ENCODE measurements at regions not wholly inside any gene's neighbourhood (a gene's known extent, or its start where the extent isn't known, plus 50 kb on each side); places are given as distances from the start of the nearest gene placed in this dataset.

- DNase-seq, result no peak
- H3K27ac ChIP-seq, result no peak overlapping the region
- intact Hi-C loops (cut with DNase I; ENCODE audit: low total_unique reads), result no loop called here
- no peaks in the 10 kb centered on the region for H3K27me3 ChIP-seq
- no peaks in the 10 kb centered on the region for H3K4me1 ChIP-seq
- WGBS, 2 donors, result 94 to 95% methylated on average over 12 to 14 of the region's 14 CpGs
- H3K4me3 ChIP-seq, result no peak overlapping the region
- no peak for TF ChIP-seq CTCF (IDR thresholded peaks at IDR 0.05)
- TF ChIP-seq POLR2A (IDR thresholded peaks at IDR 0.05), result no peak
- H3K36me3 ChIP-seq (ENCODE audit: low read depth, missing control alignments), result no peaks in the 10 kb centered on the region
- H3K9me3 ChIP-seq, result no peaks in the 10 kb centered on the region
These were observed 69.5 kb upstream of the HDAC4 start for GRCh38 chr2:239470151-239470900.

- no peaks in the 10 kb centered on the region for H3K27me3 ChIP-seq
- H3K36me3 ChIP-seq (ENCODE audit: low read depth, missing control alignments), result no peaks in the 10 kb centered on the region
- no peaks in the 10 kb centered on the region for H3K4me1 ChIP-seq
- intact Hi-C loops (cut with DNase I; ENCODE audit: low total_unique reads), result no loop called here
- TF ChIP-seq POLR2A (IDR thresholded peaks at IDR 0.05) (no peak), CTCF (IDR thresholded peaks at IDR 0.05) (no peak)
- H3K4me3 ChIP-seq, result no peak overlapping the region
- 90 to 94% methylated on average over 14 to 16 of the region's 16 CpGs for WGBS, 2 donors
- H3K9me3 ChIP-seq, result no peaks in the 10 kb centered on the region
- DNase-seq, result no peak
- H3K27ac ChIP-seq, result no peak overlapping the region
These were observed 68.5 kb upstream of the HDAC4 start for GRCh38 chr2:239469106-239469960.

GRCh38 chr2:239468491-239469105, 67.8 kb upstream of the HDAC4 start:
- WGBS, 2 donors, result 93 to 96% methylated on average over 6 to 10 of the region's 10 CpGs
- TF ChIP-seq CTCF (IDR thresholded peaks at IDR 0.05) (no peak), POLR2A (IDR thresholded peaks at IDR 0.05) (no peak)
- Histone ChIP-seq H3K4me1 (no peaks in the 10 kb centered on the region), H3K36me3 (ENCODE audit: low read depth, missing control alignments) (no peaks in the 10 kb centered on the region), H3K27me3 (no peaks in the 10 kb centered on the region), H3K27ac (no peak overlapping the region), H3K9me3 (no peaks in the 10 kb centered on the region), H3K4me3 (no peak overlapping the region)
- intact Hi-C loops (cut with DNase I; ENCODE audit: low total_unique reads), result no loop called here
- no peak for DNase-seq

- TF ChIP-seq POLR2A (IDR thresholded peaks at IDR 0.05), result no peak
- TF ChIP-seq CTCF (IDR thresholded peaks at IDR 0.05), result no peak
These were observed 67.2 kb upstream of the HDAC4 start for GRCh38 chr2:239467956-239468490.

More at GRCh38 chr2:239467956-239468490, 67.2 kb upstream of the HDAC4 start:
- no peak overlapping the region for H3K27ac ChIP-seq
- no peaks in the 10 kb centered on the region for H3K4me1 ChIP-seq
- H3K27me3 ChIP-seq, result no peaks in the 10 kb centered on the region
- no peaks in the 10 kb centered on the region for H3K36me3 ChIP-seq (ENCODE audit: low read depth, missing control alignments)
- no peak for DNase-seq
- H3K9me3 ChIP-seq, result no peaks in the 10 kb centered on the region
- 93 to 94% methylated on average over 12 of the region's 12 CpGs for WGBS, 2 donors
- no peak overlapping the region for H3K4me3 ChIP-seq
- intact Hi-C loops (cut with DNase I; ENCODE audit: low total_unique reads), result no loop called here

Measured in testis (tissue), 2 donors.